ENCODE measurements at regions not wholly inside any gene's neighbourhood (a gene's known extent, or its start where the extent isn't known, plus 50 kb on each side); places are given as distances from the start of the nearest gene placed in this dataset.

- Histone ChIP-seq H3K36me3 (ENCODE audit: insufficient read depth, low read length) (no peaks in the 10 kb centered on the region), H2AFZ (ENCODE audit: low read length) (no peak overlapping the region), H3K4me2 (ENCODE audit: low read length) (no peak overlapping the region), H3K27ac (ENCODE audit: low read depth, low read length, poor library complexity, severe bottlenecking) (no peak overlapping the region), H3K27me3 (ENCODE audit: insufficient read depth, low read length) (peaks cover 15% of the 10 kb centered on the region), H4K20me1 (ENCODE audit: insufficient read depth, low read length) (no peaks in the 10 kb centered on the region), H3K9me2 (ENCODE audit: low read depth, low read length) (no peaks in the 10 kb centered on the region), H3K4me1 (ENCODE audit: insufficient read depth, low read length, severe bottlenecking) (no peaks in the 10 kb centered on the region), H3K9ac (ENCODE audit: low read length) (no peak overlapping the region), H3K79me2 (ENCODE audit: insufficient read depth, low read length) (no peaks in the 10 kb centered on the region), H3K9me3 (ENCODE audit: low read length) (no peaks in the 10 kb centered on the region), H3F3A (ENCODE audit: insufficient read depth, low read length) (no peaks in the 10 kb centered on the region), H3K4me3 (ENCODE audit: low read depth, low read length, poor library complexity, severe bottlenecking) (no peak overlapping the region)
- TF ChIP-seq, protein P1, sequence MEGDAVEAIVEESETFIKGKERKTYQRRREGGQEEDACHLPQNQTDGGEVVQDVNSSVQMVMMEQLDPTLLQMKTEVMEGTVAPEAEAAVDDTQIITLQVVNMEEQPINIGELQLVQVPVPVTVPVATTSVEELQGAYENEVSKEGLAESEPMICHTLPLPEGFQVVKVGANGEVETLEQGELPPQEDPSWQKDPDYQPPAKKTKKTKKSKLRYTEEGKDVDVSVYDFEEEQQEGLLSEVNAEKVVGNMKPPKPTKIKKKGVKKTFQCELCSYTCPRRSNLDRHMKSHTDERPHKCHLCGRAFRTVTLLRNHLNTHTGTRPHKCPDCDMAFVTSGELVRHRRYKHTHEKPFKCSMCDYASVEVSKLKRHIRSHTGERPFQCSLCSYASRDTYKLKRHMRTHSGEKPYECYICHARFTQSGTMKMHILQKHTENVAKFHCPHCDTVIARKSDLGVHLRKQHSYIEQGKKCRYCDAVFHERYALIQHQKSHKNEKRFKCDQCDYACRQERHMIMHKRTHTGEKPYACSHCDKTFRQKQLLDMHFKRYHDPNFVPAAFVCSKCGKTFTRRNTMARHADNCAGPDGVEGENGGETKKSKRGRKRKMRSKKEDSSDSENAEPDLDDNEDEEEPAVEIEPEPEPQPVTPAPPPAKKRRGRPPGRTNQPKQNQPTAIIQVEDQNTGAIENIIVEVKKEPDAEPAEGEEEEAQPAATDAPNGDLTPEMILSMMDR (IDR thresholded peaks at IDR 0.05; ENCODE audit: low read length) = no peak
- no peak for TF ChIP-seq EZH2 (IDR thresholded peaks at IDR 0.05; ENCODE audit: borderline replicate concordance, low read length)
Observed at GRCh38 chr7:131628634-131629033, 72.2 kb upstream of the PODXL start.

GRCh38 chr7:131627735-131628190, 71.3 kb upstream of the PODXL start:
- TF ChIP-seq, protein P1 (IDR thresholded peaks at IDR 0.05; ENCODE audit: low read length) = no peak
- TF ChIP-seq EZH2 (IDR thresholded peaks at IDR 0.05; ENCODE audit: borderline replicate concordance, low read length) = no peak
- Histone ChIP-seq H3K4me2 (ENCODE audit: low read length) (no peak overlapping the region), H3K9ac (ENCODE audit: low read length) (no peak overlapping the region), H3K27ac (ENCODE audit: low read depth, low read length, poor library complexity, severe bottlenecking) (no peak overlapping the region), H3K79me2 (ENCODE audit: insufficient read depth, low read length) (no peaks in the 10 kb centered on the region), H3K4me1 (ENCODE audit: insufficient read depth, low read length, severe bottlenecking) (no peaks in the 10 kb centered on the region), H2AFZ (ENCODE audit: low read length) (no peak overlapping the region), H3F3A (ENCODE audit: insufficient read depth, low read length) (no peaks in the 10 kb centered on the region), H3K27me3 (ENCODE audit: insufficient read depth, low read length) (peaks cover 15% of the 10 kb centered on the region), H3K9me2 (ENCODE audit: low read depth, low read length) (no peaks in the 10 kb centered on the region), H3K36me3 (ENCODE audit: insufficient read depth, low read length) (no peaks in the 10 kb centered on the region), H3K4me3 (ENCODE audit: low read depth, low read length, poor library complexity, severe bottlenecking) (no peak overlapping the region), H4K20me1 (ENCODE audit: insufficient read depth, low read length) (no peaks in the 10 kb centered on the region), H3K9me3 (ENCODE audit: low read length) (no peaks in the 10 kb centered on the region)

DNA sequence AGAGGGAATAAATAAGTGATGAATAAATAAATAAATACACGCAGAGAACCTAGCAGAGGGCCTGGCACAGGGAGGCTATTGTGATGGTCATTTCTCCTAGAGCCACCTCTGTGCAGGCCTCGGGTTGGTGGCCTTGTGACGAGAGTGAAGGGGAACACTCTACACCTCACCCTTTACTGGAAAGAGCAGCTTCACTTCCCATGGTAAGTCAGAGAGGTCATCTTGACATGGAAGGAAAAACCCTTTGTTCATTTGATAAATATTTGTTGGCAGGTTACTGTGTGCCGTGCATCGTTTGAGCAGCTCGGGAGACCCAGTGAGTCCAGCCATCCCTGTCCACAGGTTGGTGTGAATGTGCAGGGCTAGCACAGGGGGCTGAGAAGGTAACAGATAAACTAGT, 70.2 kb upstream of the PODXL start:
- TF ChIP-seq, protein P1 (IDR thresholded peaks at IDR 0.05; ENCODE audit: low read length) = no peak
- no peak for TF ChIP-seq EZH2 (IDR thresholded peaks at IDR 0.05; ENCODE audit: borderline replicate concordance, low read length)

More for the DNA sequence above, 70.2 kb upstream of the PODXL start:
- Histone ChIP-seq H3K4me1 (ENCODE audit: insufficient read depth, low read length, severe bottlenecking) (no peaks in the 10 kb centered on the region), H3K9me2 (ENCODE audit: low read depth, low read length) (no peaks in the 10 kb centered on the region), H3K9ac (ENCODE audit: low read length) (no peak overlapping the region), H3K36me3 (ENCODE audit: insufficient read depth, low read length) (no peaks in the 10 kb centered on the region), H3K4me2 (ENCODE audit: low read length) (no peak overlapping the region), H3K27me3 (ENCODE audit: insufficient read depth, low read length) (peaks cover 10% of the 10 kb centered on the region), H3K4me3 (ENCODE audit: low read depth, low read length, poor library complexity, severe bottlenecking) (no peak overlapping the region), H4K20me1 (ENCODE audit: insufficient read depth, low read length) (no peaks in the 10 kb centered on the region), H3K9me3 (ENCODE audit: low read length) (no peaks in the 10 kb centered on the region), H3F3A (ENCODE audit: insufficient read depth, low read length) (no peaks in the 10 kb centered on the region), H3K27ac (ENCODE audit: low read depth, low read length, poor library complexity, severe bottlenecking) (no peak overlapping the region), H2AFZ (ENCODE audit: low read length) (no peak overlapping the region), H3K79me2 (ENCODE audit: insufficient read depth, low read length) (no peaks in the 10 kb centered on the region)
